ENCODE measurements at regions not wholly inside any gene's neighbourhood (a gene's known extent, or its start where the extent isn't known, plus 50 kb on each side); places are given as distances from the start of the nearest gene placed in this dataset.

- in situ Hi-C loops (cut with MboI; ENCODE audit: low pct_unique_long_range_greater_than_20kb, low sequenced_read_pairs, unreplicated experiment): no loop called here
- DNase-seq (ENCODE audit: low spot score): no peak
- no peak for TF ChIP-seq CTCF (IDR thresholded peaks at IDR 0.05; ENCODE audit: extremely low read depth, insufficient read depth, missing control alignments)
These were observed 66.0 kb upstream of the DUSP5 start for GRCh38 chr10:110431659-110432058.

GRCh38 chr10:110432084-110432483 lies 65.6 kb upstream of the DUSP5 start:
- in situ Hi-C loops (cut with MboI; ENCODE audit: low pct_unique_long_range_greater_than_20kb, low sequenced_read_pairs, unreplicated experiment): no loop called here
- DNase-seq (ENCODE audit: low spot score): no peak
- no peak for TF ChIP-seq CTCF (IDR thresholded peaks at IDR 0.05; ENCODE audit: extremely low read depth, insufficient read depth, missing control alignments)

GRCh38 chr10:110432814-110433565 lies 64.7 kb upstream of the DUSP5 start:
- in situ Hi-C loops (cut with MboI; ENCODE audit: low pct_unique_long_range_greater_than_20kb, low sequenced_read_pairs, unreplicated experiment): no loop called here
- DNase-seq (ENCODE audit: low spot score): no peak
- TF ChIP-seq CTCF (IDR thresholded peaks at IDR 0.05; ENCODE audit: extremely low read depth, insufficient read depth, missing control alignments): no peak

- no peak for TF ChIP-seq CTCF (IDR thresholded peaks at IDR 0.05; ENCODE audit: extremely low read depth, insufficient read depth, missing control alignments)
- in situ Hi-C loops (cut with MboI; ENCODE audit: low pct_unique_long_range_greater_than_20kb, low sequenced_read_pairs, unreplicated experiment): no loop called here
- no peak for DNase-seq (ENCODE audit: low spot score)
These were observed 64.0 kb upstream of the DUSP5 start for GRCh38 chr10:110433740-110434139.

GRCh38 chr10:110434489-110435096 lies 63.1 kb upstream of the DUSP5 start:
- TF ChIP-seq CTCF (IDR thresholded peaks at IDR 0.05; ENCODE audit: extremely low read depth, insufficient read depth, missing control alignments): no peak
- DNase-seq (ENCODE audit: low spot score): no peak
- in situ Hi-C loops (cut with MboI; ENCODE audit: low pct_unique_long_range_greater_than_20kb, low sequenced_read_pairs, unreplicated experiment): no loop called here

- in situ Hi-C loops (cut with MboI; ENCODE audit: low pct_unique_long_range_greater_than_20kb, low sequenced_read_pairs, unreplicated experiment): no loop called here
- no peak for TF ChIP-seq CTCF (IDR thresholded peaks at IDR 0.05; ENCODE audit: extremely low read depth, insufficient read depth, missing control alignments)
These were observed 61.0 kb upstream of the DUSP5 start for GRCh38 chr10:110436554-110437350.

More at GRCh38 chr10:110436554-110437350, 61.0 kb upstream of the DUSP5 start:
- no peak for DNase-seq (ENCODE audit: low spot score)
